HEK293 (cell line): ENCODE measurements at regions not wholly inside any gene's neighbourhood (a gene's known extent, or its start where the extent isn't known, plus 50 kb on each side); places are given as distances from the start of the nearest gene placed in this dataset.

Experiments
- CTCF ChIP-seq: fragments of 450-650 bp; formaldehyde crosslinking; IDR thresholded peaks from 2 replicates; pipeline ENCODE4 v1.5.1; 2016; ENCODE audit warnings: missing biosample characterization, missing genetic modification characterization
- KLF17 ChIP-seq: fragments of 450-650 bp; formaldehyde crosslinking; IDR thresholded peaks from 2 replicates; pipeline ENCODE4 v1.5.1; 2016; ENCODE audit warnings: missing biosample characterization, missing genetic modification characterization
- REST ChIP-seq: fragments of 450-650 bp; formaldehyde crosslinking; IDR thresholded peaks from 2 replicates; pipeline ENCODE4 v1.5.1; 2016; ENCODE audit warnings: missing biosample characterization, missing genetic modification characterization
- ZNF114 ChIP-seq: fragments of 450-650 bp; formaldehyde crosslinking; IDR thresholded peaks from 2 replicates; pipeline ENCODE4 v1.5.0; 2017; ENCODE audit warnings: missing biosample characterization, missing genetic modification characterization
- ZNF174 ChIP-seq: fragments of 450-650 bp; formaldehyde crosslinking; IDR thresholded peaks from 2 replicates; pipeline ENCODE4 v1.5.0; 2017; ENCODE audit warnings: missing biosample characterization, mild to moderate bottlenecking, missing genetic modification characterization
- ZNF311 ChIP-seq: fragments of 450-650 bp; formaldehyde crosslinking; IDR thresholded peaks from 2 replicates; pipeline ENCODE4 v1.5.1; 2017; ENCODE audit warnings: missing biosample characterization, missing genetic modification characterization, borderline replicate concordance
- ZNF76 ChIP-seq: fragments of 450-650 bp; formaldehyde crosslinking; IDR thresholded peaks from 2 replicates; pipeline ENCODE4; 2016; ENCODE audit warnings: low read depth, missing biosample characterization, missing genetic modification characterization, borderline replicate concordance
- ZNF785 ChIP-seq: fragments of 450-650 bp; formaldehyde crosslinking; IDR thresholded peaks from 2 replicates; pipeline ENCODE4 v1.5.1; 2016; ENCODE audit warnings: missing biosample characterization, missing genetic modification characterization
- ZSCAN23 ChIP-seq: fragments of 450-650 bp; formaldehyde crosslinking; IDR thresholded peaks from 2 replicates; pipeline ENCODE4 v1.5.1; 2016; ENCODE audit warnings: missing biosample characterization, missing genetic modification characterization
- TF ChIP-seq, protein P1 (sequence below): fragments of 450-650 bp; formaldehyde crosslinking; IDR thresholded peaks from 2 replicates; pipeline ENCODE4 v1.5.1; 2016; ENCODE audit warnings: missing biosample characterization, missing genetic modification characterization
- TF ChIP-seq, protein P2 (sequence below): fragments of 450-650 bp; formaldehyde crosslinking; optimal IDR thresholded peaks from 2 replicates; pipeline ENCODE3; 2016; ENCODE audit warnings: missing biosample characterization, mild to moderate bottlenecking, missing genetic modification characterization
- TF ChIP-seq, protein P3 (sequence below): fragments of 450-650 bp; formaldehyde crosslinking; IDR thresholded peaks from 2 replicates; pipeline ENCODE4 v1.5.1; 2016; ENCODE audit warnings: missing biosample characterization, missing genetic modification characterization, low read depth

DNA sequence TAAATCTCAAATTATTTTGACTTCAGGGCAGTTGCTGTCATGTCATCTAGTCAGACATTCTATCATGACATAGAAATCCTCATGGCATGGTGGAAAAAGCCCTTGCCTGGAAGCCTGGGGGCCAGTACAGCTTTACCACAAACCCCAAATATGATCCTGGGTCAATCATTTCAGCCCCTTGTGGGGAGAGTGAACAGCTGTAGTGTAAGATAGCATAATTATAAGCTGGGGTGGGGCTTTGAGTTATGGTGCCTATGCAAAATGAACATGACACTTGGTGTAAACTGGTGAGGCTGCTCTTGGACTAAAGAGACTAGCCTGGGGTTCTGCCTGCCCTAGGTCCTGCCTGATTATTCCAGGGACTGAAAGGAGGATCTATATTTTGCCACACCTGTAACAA, 207.7 kb upstream of the DDHD1 start:
- TF ChIP-seq KLF17 (tag by site-specific recombination) (no peak), ZNF785 (tag by site-specific recombination) (no peak), CTCF (no peak), ZNF174 (tag by site-specific recombination) (no peak), ZNF114 (no peak), ZSCAN23 (tag by site-specific recombination) (no peak), ZNF76 (tag by site-specific recombination) (no peak), ZNF311 (tag by site-specific recombination) (no peak), REST (tag by site-specific recombination) (no peak)
- TF ChIP-seq, protein P1, sequence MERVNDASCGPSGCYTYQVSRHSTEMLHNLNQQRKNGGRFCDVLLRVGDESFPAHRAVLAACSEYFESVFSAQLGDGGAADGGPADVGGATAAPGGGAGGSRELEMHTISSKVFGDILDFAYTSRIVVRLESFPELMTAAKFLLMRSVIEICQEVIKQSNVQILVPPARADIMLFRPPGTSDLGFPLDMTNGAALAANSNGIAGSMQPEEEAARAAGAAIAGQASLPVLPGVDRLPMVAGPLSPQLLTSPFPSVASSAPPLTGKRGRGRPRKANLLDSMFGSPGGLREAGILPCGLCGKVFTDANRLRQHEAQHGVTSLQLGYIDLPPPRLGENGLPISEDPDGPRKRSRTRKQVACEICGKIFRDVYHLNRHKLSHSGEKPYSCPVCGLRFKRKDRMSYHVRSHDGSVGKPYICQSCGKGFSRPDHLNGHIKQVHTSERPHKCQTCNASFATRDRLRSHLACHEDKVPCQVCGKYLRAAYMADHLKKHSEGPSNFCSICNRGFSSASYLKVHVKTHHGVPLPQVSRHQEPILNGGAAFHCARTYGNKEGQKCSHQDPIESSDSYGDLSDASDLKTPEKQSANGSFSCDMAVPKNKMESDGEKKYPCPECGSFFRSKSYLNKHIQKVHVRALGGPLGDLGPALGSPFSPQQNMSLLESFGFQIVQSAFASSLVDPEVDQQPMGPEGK (tag by site-specific recombination): no peak
- TF ChIP-seq, protein P2, sequence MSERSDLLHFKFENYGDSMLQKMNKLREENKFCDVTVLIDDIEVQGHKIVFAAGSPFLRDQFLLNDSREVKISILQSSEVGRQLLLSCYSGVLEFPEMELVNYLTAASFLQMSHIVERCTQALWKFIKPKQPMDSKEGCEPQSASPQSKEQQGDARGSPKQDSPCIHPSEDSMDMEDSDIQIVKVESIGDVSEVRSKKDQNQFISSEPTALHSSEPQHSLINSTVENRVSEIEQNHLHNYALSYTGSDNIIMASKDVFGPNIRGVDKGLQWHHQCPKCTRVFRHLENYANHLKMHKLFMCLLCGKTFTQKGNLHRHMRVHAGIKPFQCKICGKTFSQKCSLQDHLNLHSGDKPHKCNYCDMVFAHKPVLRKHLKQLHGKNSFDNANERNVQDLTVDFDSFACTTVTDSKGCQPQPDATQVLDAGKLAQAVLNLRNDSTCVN (tag by site-specific recombination): no peak
- TF ChIP-seq, protein P3, sequence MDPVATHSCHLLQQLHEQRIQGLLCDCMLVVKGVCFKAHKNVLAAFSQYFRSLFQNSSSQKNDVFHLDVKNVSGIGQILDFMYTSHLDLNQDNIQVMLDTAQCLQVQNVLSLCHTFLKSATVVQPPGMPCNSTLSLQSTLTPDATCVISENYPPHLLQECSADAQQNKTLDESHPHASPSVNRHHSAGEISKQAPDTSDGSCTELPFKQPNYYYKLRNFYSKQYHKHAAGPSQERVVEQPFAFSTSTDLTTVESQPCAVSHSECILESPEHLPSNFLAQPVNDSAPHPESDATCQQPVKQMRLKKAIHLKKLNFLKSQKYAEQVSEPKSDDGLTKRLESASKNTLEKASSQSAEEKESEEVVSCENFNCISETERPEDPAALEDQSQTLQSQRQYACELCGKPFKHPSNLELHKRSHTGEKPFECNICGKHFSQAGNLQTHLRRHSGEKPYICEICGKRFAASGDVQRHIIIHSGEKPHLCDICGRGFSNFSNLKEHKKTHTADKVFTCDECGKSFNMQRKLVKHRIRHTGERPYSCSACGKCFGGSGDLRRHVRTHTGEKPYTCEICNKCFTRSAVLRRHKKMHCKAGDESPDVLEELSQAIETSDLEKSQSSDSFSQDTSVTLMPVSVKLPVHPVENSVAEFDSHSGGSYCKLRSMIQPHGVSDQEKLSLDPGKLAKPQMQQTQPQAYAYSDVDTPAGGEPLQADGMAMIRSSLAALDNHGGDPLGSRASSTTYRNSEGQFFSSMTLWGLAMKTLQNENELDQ (tag by site-specific recombination): no peak
